ENCODE measurements at regions not wholly inside any gene's neighbourhood (a gene's known extent, or its start where the extent isn't known, plus 50 kb on each side); places are given as distances from the start of the nearest gene placed in this dataset.
"Not testable (repeated sequence)": the region's sequence is repeated elsewhere in the genome, so short reads cannot be mapped to it uniquely, and the experiment has no call there.

DNA sequence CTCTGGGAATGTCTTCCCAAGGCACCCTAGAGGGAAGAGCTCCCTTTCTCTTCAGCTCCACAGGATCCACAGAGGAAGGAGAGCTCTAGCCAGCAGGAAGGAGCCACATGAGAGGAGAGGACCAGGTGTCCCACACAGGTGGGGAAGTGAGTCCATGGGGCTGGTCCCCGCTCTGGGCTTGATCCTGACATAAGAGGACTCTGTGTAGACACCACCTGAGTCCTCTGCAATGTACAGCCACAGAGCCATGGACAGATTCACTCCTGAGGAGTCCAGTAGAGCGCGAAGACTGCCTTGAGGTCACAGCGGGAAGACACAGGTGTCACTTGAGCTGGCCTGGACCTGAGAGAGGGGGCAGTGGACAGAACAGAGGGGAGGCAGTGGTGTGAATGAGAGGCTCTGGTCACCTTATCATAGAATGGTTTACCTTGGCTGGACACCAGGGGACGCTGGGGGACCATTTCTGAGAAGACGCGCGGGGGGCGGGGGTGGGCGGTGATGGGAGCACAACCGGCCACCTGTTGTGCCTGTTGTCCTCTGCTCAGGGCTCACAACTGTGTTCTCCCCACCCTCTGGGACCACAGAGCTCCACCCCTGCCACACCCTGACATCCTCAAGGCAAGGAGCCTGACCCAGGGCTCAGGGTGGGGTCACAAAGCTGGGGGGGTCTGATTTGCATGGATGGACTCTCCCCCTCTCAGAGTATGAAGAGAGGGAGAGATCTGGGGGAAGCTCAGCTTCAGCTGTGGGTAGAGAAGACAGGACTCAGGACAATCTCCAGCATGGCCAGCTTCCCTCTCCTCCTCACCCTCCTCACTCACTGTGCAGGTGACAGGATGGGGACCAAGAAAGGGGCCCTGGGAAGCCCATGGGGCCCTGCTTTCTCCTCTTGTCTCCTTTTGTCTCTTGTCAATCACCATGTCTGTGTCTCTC is 128.2 kb downstream of the ZNF280B start:
- Histone ChIP-seq H3K79me2 (ENCODE audit: control insufficient read depth, insufficient read depth, low read length) (no peaks in the 10 kb centered on the region), H2AFZ (ENCODE audit: insufficient read depth, low read depth, low read length, poor library complexity, severe bottlenecking) (no peak overlapping the region), H3K36me3 (replicated peaks in 1 of 2; ENCODE audit: control extremely low read depth in 1 of 2, control insufficient read depth in 1 of 2, extremely low read depth in 1 of 2, insufficient read depth in 2 of 2, low read length in 1 of 2) (no peaks in the 10 kb centered on the region), H3K4me2 (replicated peaks; ENCODE audit: low read depth, low read length, poor library complexity, severe bottlenecking) (peak overlapping the region; percentile 56), H3K9ac (ENCODE audit: low read length) (peak overlapping the region; percentile 7), H3K4me1 (ENCODE audit: control insufficient read depth in 2 of 2, insufficient read depth in 2 of 2, low read length in 2 of 2) (peaks cover 59 to 69% of the 10 kb centered on the region in 2 donors), H3K4me3 (ENCODE audit: control extremely low read depth in 1 of 5, extremely low read depth in 1 of 5, insufficient read depth in 1 of 5, low read depth in 2 of 5, low read length in 4 of 5) (peak overlapping the region in 1 of 5 experiments; percentile 15), H3K9me3 (ENCODE audit: control extremely low read depth in 1 of 3, control insufficient read depth in 2 of 3, insufficient read depth in 1 of 3, low read length in 2 of 3) (no peaks in the 10 kb centered on the region), H3K27me3 (replicated peaks in 1 of 4; ENCODE audit: control extremely low read depth in 1 of 4, control insufficient read depth in 3 of 4, insufficient read depth in 4 of 4, low read length in 3 of 4) (no peaks in the 10 kb centered on the region), H4K20me1 (ENCODE audit: control insufficient read depth, insufficient read depth, low read length, poor library complexity, severe bottlenecking) (no peaks in the 10 kb centered on the region), H3K27ac (ENCODE audit: low read length in 2 of 2) (peak overlapping the region; percentile 60 to 72)
- TF ChIP-seq EZH2 (IDR thresholded peaks at IDR 0.05; ENCODE audit: borderline replicate concordance, insufficient read depth, low read depth, low read length, poor library complexity, severe bottlenecking): no peak
- TF ChIP-seq, protein P1, sequence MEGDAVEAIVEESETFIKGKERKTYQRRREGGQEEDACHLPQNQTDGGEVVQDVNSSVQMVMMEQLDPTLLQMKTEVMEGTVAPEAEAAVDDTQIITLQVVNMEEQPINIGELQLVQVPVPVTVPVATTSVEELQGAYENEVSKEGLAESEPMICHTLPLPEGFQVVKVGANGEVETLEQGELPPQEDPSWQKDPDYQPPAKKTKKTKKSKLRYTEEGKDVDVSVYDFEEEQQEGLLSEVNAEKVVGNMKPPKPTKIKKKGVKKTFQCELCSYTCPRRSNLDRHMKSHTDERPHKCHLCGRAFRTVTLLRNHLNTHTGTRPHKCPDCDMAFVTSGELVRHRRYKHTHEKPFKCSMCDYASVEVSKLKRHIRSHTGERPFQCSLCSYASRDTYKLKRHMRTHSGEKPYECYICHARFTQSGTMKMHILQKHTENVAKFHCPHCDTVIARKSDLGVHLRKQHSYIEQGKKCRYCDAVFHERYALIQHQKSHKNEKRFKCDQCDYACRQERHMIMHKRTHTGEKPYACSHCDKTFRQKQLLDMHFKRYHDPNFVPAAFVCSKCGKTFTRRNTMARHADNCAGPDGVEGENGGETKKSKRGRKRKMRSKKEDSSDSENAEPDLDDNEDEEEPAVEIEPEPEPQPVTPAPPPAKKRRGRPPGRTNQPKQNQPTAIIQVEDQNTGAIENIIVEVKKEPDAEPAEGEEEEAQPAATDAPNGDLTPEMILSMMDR (IDR thresholded peaks at IDR 0.05): peak; percentile 66
- intact Hi-C loops (cut with micrococcal nuclease): loop anchor here (2.0 kb wide), 1 partner anchor 50 kb away; no protein-coding TSS in a partner anchor
- 29% methylated on average over 7 of the region's 11 CpGs for WGBS (ENCODE audit: insufficient coverage)
- Mint-ChIP-seq H3K9me3 (ENCODE audit: insufficient read depth) (no peaks in the 10 kb centered on the region), H3K4me3 (peak overlapping the region; percentile 77), H3K27ac (peak overlapping the region; percentile 94), H3K4me1 (peaks cover 79% of the 10 kb centered on the region), H3K27me3 (no peaks in the 10 kb centered on the region)
- peak; percentile 88 for ATAC-seq (ENCODE audit: low read depth)
- CTCF ChIA-PET: interaction anchor here (0.7 to 3.8 kb wide), 28 partner anchors 11 to 575 kb away, joined by 3 to 33 read pairs (median 4); no protein-coding TSS in a partner anchor
- DNase-seq: peak; percentile 87
- POLR2A ChIA-PET: interaction anchor here (1.5 kb wide), 2 partner anchors 11 to 555 kb away, joined by 3 to 7 read pairs; no protein-coding TSS in a partner anchor

DNA sequence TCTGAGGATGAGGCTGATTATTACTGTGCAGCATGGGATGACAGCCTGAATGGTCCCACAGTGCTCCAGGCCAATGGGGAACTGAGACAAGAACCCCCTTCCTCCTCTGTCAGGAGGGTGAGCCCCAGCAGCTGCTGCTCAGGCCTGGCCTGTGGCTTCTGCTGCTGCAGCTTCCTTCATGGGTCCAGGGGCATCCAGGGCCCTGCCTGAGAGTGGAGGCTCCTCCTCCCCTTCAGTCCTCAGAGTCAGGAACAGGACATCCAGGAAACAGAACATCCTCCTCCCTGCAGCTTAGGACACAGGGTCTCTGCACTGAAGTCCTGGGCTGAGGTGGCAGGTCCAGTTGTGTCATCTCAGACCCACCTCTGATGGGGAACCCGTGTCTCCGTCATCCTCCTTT is 127.2 kb downstream of the ZNF280B start:
- H3K4me1 ChIP-seq (ENCODE audit: control insufficient read depth in 2 of 2, insufficient read depth in 2 of 2, low read length in 2 of 2): peaks cover 50 to 60% of the 10 kb centered on the region in 2 donors
- ATAC-seq (ENCODE audit: low read depth) (peak; percentile 29), DNase-seq (peak; percentile 65)
- not testable (repeated sequence) for H4K20me1 ChIP-seq (ENCODE audit: control insufficient read depth, insufficient read depth, low read length, poor library complexity, severe bottlenecking); H3K9ac ChIP-seq (ENCODE audit: low read length); H3K36me3 ChIP-seq (replicated peaks in 1 of 2; ENCODE audit: control extremely low read depth in 1 of 2, control insufficient read depth in 1 of 2, extremely low read depth in 1 of 2, insufficient read depth in 2 of 2, low read length in 1 of 2); H3K79me2 ChIP-seq (ENCODE audit: control insufficient read depth, insufficient read depth, low read length); H3K27me3 Mint-ChIP-seq; H2AFZ ChIP-seq (ENCODE audit: insufficient read depth, low read depth, low read length, poor library complexity, severe bottlenecking); H3K4me3 ChIP-seq (ENCODE audit: control extremely low read depth in 1 of 5, extremely low read depth in 1 of 5, insufficient read depth in 1 of 5, low read depth in 2 of 5, low read length in 4 of 5); H3K9me3 ChIP-seq (ENCODE audit: control extremely low read depth in 1 of 3, control insufficient read depth in 2 of 3, insufficient read depth in 1 of 3, low read length in 2 of 3); H3K9me3 Mint-ChIP-seq (ENCODE audit: insufficient read depth); H3K27me3 ChIP-seq (replicated peaks in 1 of 4; ENCODE audit: control extremely low read depth in 1 of 4, control insufficient read depth in 3 of 4, insufficient read depth in 4 of 4, low read length in 3 of 4)
- 86% methylated on average over 2 of the region's 2 CpGs for WGBS (ENCODE audit: insufficient coverage)
- CTCF ChIA-PET: interaction anchor here (0.6 to 3.8 kb wide), 16 partner anchors 10 to 574 kb away, joined by 3 to 33 read pairs (median 5); no protein-coding TSS in a partner anchor
- POLR2A ChIA-PET: interaction anchor here (1.5 kb wide), 1 partner anchor 12 kb away, joined by 3 read pairs; no protein-coding TSS in a partner anchor
- Mint-ChIP-seq H3K4me3 (peak overlapping the region; percentile 61), H3K4me1 (peaks cover 70% of the 10 kb centered on the region), H3K27ac (peak overlapping the region; percentile 94)
- H3K4me2 ChIP-seq (replicated peaks; ENCODE audit: low read depth, low read length, poor library complexity, severe bottlenecking): peak overlapping the region; percentile 38
- peak overlapping the region in 1 of 2 donors; percentile 45 for H3K27ac ChIP-seq (ENCODE audit: low read length in 2 of 2)
- intact Hi-C loops (cut with micrococcal nuclease): loop anchor here (2.0 kb wide), 1 partner anchor 50 kb away; no protein-coding TSS in a partner anchor
